ENCODE measurements at regions not wholly inside any gene's neighbourhood (a gene's known extent, or its start where the extent isn't known, plus 50 kb on each side); places are given as distances from the start of the nearest gene placed in this dataset.

- no peak for ATAC-seq
These were observed 145.8 kb upstream of the WNT4 start for GRCh38 chr1:22288593-22289241.

- no peak for ATAC-seq
These were observed 146.6 kb upstream of the WNT4 start for GRCh38 chr1:22289307-22289995.

- no peak for ATAC-seq
These were observed 147.3 kb upstream of the WNT4 start for GRCh38 chr1:22290157-22290556.

GRCh38 chr1:22290611-22291010 is 147.7 kb upstream of the WNT4 start:
- no peak for ATAC-seq

GRCh38 chr1:22291057-22291456 is 148.2 kb upstream of the WNT4 start:
- ATAC-seq: no peak

GRCh38 chr1:22291494-22291893 is 148.6 kb upstream of the WNT4 start:
- ATAC-seq: no peak

GRCh38 chr1:22292011-22292788 is 149.3 kb upstream of the WNT4 start:
- ATAC-seq: no peak

GRCh38 chr1:22295396-22295795 is 152.5 kb upstream of the WNT4 start:
- ATAC-seq: no peak

GRCh38 chr1:22295856-22296255 is 153.0 kb upstream of the WNT4 start:
- no peak for ATAC-seq

- no peak for ATAC-seq
These were observed 154.0 kb upstream of the WNT4 start for GRCh38 chr1:22296701-22297591.

- no peak for ATAC-seq
These were observed 153.7 kb upstream of the ZBTB40 start for GRCh38 chr1:22297999-22298398.

GRCh38 chr1:22303816-22304215 is 147.8 kb upstream of the ZBTB40 start:
- no peak for ATAC-seq

- ATAC-seq: no peak
These were observed 142.1 kb upstream of the ZBTB40 start for GRCh38 chr1:22309572-22309971.

- no peak for ATAC-seq
These were observed 140.2 kb upstream of the ZBTB40 start for GRCh38 chr1:22311461-22311860.

GRCh38 chr1:22313321-22313720 is 138.3 kb upstream of the ZBTB40 start:
- ATAC-seq: no peak

- ATAC-seq: no peak
These were observed 136.9 kb upstream of the ZBTB40 start for GRCh38 chr1:22314706-22315105.

- ATAC-seq: no peak
These were observed 136.2 kb upstream of the ZBTB40 start for GRCh38 chr1:22315315-22316078.

GRCh38 chr1:22317231-22317919 is 134.3 kb upstream of the ZBTB40 start:
- no peak for ATAC-seq

GRCh38 chr1:22317920-22318243 is 133.8 kb upstream of the ZBTB40 start:
- ATAC-seq: no peak

- ATAC-seq: no peak
These were observed 133.2 kb upstream of the ZBTB40 start for GRCh38 chr1:22318279-22318981.

GRCh38 chr1:22319608-22320007 is 132.0 kb upstream of the ZBTB40 start:
- no peak for ATAC-seq
